Caki2 (cell line): ENCODE measurements at regions not wholly inside any gene's neighbourhood (a gene's known extent, or its start where the extent isn't known, plus 50 kb on each side); places are given as distances from the start of the nearest gene placed in this dataset.
A peak's percentile ranks its signal among the peaks of the same experiment; 100 is the strongest.
"Not testable (repeated sequence)": the region's sequence is repeated elsewhere in the genome, so short reads cannot be mapped to it uniquely, and the experiment has no call there.

ENCODE experiments used
- DNase-seq: peaks from one replicate; pipeline ENCODE4 v3.0.0-alpha.2; 2015; ENCODE audit warnings: low read depth
- in situ Hi-C: cut with HindIII; loops from 2 replicates; pipeline ENCODE4 v1.10.0; 2016; ENCODE audit warnings: low sequenced_read_pairs, low pct_unique_long_range_greater_than_20kb, mixed read lengths

DNA sequence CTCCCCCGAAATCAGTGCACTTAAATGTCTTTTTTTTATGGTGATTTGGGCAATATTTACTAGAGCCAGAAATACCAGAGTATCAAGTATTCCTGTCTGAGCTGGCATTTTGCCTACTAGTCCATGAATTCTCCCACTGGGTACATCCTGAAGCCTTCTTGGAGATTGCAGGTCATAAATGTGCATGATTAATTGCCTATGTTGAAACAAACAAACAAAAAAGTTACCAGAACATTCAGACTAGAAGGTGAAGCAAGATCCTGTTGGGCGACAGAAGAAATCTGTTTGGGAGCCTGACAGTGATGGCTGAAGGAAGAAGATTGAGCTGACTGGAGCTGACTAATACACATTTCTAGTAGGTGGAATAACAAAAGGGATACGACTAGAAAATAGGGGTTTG is 127.4 kb upstream of the NRIP1 start:
- in situ Hi-C loops: no loop called here
- DNase-seq: no peak

DNA sequence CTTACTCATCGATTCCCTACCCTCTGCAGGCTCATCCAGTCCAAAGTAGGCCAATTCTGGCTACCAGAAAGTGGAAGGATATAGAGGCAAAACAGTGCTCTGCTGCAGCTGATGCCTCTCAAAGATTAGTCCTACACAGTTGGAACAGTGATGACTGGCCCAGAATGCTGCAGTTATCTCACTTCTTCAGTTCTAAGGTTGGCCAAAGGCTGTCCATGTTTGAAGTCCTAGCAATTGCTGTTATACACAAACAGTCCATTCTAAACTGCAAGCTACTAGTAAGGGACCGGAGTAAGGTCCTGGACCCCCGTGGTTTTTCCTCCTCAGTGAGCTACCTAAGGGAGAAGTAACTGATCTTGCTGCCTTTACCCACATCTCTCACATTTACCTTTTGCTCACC is 129.1 kb upstream of the NRIP1 start:
- in situ Hi-C loops: no loop called here
- DNase-seq: no peak

DNA sequence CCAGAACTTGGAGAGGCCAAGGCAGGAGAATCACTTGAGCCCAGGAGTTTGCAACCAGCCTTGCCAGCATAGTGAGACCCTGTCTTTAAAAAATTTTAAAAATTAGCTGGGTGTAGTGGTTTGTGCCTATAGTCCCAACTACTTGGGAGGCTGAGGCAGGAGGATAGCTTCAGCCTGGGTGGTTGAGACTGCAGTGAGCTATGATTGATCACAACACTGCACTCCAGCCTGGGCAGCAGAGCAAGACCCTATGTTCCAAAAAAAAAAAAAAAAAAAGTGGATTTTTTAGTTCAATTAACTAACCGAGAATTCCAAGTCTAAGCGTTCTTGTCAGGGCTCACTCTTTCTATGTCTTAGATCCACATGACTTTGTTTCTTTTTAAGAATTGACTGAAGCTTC is 130.3 kb upstream of the NRIP1 start:
- DNase-seq: no peak
- in situ Hi-C loops: no loop called here

DNA sequence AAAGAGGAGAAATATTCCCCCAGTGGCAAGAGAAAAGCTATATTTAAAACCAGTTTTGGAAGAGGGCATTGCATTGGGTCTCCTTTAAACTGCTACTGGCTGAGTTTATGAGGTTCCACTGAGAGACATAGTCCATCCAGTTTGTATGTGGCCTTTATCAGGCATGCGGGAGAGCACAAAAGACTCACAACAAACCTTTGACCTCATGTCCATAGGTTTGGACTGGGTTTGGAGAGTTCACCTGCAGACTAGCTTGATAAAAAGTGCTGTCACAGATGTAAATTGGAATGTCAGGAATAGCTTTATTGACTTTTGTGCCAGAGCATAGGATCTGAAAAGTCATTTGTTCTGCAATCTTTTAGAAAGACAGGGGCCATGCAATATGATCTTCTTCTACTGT is 131.0 kb upstream of the NRIP1 start:
- no peak for DNase-seq
- in situ Hi-C loops: no loop called here

DNA sequence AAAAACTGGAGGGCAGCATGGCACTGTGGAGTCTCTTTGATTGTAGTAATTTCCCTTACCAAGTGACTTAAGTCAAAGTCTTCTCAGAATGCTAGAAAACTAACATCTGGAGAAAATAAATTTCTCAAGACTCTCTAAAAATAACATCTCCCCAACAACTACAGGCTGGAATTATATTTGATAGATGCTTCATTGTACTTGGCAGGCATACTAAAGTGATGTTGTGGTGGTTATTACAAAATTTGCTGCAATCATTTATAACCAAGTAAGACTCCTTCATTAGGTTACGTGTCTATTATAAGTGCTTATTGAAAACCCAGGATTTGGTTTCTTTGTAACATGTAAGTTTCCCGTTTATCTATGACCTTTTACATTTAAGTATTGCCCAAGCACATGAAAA is 132.9 kb upstream of the NRIP1 start:
- DNase-seq: no peak
- in situ Hi-C loops: no loop called here

DNA sequence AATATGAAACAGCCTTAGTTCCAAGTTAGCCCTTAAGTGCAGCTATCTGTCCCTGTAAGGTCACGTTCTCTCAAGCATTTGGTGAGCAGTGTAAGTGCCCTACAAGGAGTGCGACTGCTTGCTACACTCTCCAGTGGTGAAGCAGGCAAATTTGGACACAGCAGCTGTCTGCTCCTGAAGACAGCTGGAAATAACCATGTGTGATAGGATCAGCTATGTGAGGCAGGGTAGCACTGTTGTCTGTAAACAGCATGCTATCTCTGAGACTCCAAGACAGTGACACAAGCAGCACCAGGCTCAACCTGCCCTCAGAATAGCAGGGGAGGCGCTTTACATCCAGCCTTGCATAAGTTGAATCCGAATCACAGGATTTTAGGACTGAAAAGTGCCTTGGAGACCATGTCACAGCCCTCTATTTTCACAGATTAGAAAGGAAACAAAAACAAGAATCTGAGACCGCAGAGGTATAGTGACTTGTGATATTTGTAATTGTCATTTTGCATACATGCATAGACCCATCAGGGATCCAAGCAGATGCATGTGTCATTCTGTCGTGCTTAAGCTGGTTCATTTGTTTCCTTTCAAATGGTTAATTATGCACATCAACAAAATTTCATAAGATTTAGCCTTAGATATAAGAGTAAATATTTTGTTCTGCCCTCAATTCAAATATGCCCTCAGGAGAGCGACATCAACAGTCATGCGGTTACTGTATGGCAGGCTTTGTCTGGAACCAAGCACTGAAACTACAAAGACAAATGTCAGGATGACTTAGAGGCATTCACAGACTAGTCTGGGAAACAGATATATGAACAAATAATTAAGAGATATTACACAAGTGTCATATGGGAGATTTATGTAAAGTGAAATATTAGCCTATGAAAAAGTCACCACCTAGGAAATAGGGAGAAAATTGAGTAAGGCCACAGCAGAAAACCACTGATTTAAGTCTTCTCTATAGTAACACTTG is 134.9 kb upstream of the NRIP1 start:
- in situ Hi-C loops: no loop called here

DNA sequence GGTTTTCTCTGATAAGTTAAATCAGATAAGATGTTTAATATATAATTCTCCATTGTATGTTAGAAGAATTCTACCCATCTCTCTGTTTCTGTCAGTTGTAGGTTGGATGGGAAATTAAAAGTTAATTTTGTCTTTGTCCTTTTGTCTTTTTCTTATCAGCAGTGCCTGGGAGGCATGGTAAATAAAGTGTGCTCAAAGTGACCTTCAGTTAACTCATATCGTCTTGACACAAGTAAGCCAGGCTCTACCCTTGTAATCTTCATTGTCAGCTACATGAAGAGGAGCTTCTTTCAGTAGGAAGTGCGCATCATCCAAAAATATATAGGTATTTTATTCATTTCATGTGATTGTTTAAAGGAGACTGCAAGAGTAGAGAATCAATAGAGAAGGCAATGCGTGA is 138.9 kb upstream of the NRIP1 start:
- DNase-seq: no peak
- in situ Hi-C loops: no loop called here

More for the DNA sequence above, 134.9 kb upstream of the NRIP1 start:
- DNase-seq: no peak

DNA sequence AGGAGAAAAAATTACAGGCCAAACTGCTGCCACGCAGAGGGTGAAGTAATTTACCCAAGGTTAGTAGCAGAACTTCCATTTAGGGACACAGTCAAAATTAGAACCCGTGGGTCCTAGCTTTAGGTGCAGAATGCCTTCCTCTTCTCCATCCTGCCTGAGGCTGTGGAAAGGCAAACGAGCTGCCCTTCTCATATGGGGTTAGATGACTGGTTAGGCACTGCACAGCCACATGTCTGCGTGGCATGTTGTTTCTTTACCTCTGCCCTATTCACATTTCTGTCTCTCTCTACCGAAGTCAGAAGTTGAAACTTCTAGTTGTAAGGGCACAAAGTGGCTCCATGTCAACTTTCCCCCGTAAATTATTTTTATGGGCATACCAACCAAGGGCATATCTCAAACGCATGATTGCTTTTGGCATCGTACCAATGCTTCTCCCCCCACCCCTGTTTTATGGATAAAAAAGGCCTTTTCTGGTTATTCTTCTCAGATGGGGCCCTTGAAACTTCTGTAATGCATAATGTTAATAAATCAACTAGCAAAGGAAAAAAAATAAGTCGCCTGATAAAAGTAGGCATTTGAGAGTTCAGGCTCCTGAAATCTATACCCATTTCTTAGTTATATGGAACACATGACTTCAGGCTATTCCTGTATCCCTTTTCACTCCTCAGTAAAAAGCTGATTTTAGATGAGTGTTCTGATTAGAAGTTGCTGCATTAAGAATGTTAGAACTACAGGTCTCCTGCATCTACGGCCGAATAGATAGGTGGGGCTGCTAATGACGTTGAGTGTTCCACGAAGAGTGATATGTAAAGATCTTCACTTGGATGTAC is 139.6 kb upstream of the NRIP1 start:
- in situ Hi-C loops: no loop called here
- DNase-seq: peak; percentile 71

DNA sequence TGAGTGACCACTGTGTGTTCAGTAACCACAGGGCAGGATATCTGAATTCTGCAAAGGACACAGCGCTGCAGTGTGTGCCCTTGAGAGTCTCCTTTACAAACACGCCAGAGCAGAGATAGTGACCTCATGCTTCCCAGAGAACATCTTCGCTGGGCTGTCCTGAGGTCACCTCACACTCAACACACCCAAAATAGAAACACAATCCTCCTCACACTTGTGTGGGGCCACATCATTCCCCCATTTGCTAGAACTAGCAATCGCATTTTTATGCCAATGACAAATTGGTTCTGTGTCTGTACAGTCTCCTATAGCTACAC is 140.1 kb upstream of the NRIP1 start:
- no peak for DNase-seq
- in situ Hi-C loops: no loop called here

DNA sequence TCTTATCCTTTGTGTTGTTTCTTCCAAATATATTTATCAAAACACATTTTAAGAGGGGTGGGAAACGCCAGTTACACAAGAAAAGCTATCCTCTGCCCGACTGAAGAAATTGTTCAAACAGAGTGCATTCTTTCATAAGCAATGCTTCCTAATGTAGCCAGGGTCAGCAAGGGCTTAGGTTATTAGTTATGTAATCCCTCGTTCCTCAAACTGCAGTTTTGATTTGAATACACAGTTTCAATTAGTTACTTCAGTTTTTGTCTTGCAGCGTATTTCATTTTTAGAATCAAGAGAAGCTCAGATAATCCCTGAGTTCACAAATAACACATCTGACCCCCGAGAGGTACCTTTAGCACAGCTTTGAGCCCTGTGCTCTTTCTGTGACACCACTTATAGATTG is 141.7 kb upstream of the NRIP1 start:
- no peak for DNase-seq
- in situ Hi-C loops: no loop called here

DNA sequence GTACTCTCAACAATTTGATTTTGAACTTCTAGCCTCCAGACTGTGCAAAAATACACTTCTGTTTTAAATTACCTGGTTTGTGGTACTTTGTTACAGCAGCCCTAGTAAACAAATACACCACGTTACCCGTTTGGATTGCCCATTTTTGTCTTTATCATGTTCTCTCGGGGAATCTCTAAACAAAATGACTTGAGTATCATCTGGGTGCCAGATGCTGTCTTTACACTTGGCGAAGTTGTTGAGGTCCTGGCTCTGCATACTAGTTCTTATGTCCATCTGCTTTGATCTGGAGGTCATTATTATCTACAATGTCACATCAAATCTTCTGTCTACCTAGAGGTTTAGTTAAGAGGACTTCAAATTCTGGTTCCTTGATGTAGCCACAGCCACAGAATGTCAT is 142.4 kb upstream of the NRIP1 start:
- no peak for DNase-seq
- in situ Hi-C loops: no loop called here

DNA sequence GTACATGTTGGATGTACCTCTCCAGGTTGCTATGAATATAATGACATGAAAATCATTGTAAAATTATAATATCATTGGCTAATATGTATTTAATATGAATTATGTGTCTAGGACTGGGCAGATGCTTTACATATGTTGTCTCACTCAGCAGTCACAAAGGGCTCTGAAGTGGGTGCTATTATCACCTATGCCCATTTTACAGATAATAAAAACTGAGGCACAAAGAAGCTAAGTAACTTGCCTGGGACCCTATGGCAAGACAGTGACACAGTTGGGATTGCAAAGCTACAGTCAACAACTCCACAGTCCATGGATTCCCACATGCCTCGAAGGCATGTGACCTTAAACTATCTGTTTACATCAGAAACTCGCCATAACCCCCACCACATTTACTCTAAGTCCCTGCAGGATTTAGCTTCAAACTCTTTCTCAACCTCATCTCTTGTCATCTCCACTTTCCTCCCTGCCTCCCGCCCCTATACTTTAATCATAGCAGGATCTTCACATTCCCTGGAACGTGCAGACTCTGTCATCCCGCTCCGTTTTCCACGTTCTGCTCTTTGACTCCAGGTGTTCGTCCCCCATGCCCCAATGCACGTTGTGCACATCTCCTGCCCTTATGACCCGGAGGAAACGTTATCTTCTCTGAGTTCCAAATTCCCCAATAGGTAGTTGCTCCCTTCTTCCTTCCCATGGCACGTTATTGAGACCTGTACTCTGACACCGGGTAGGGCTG is 143.0 kb upstream of the NRIP1 start:
- no peak for DNase-seq
- in situ Hi-C loops: no loop called here

DNA sequence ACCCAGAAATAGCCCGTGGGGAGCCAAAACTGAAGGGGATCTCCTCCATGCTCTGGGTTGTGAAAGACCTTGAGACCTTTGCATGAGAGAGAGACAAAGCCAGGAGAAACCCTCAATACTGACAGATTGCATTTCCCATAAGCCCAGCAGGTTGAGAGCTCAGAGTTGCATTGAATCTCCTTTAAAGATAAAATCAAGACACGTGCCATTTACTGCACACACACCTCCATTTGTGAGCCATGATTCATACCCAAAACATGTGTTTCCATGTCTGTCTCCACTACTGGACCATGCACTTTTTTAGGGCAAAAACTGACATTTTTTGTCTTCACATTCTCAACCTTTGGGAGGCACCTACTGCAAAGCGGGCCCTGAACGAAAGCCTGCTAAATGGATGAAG is 144.0 kb upstream of the NRIP1 start:
- no peak for DNase-seq
- in situ Hi-C loops: no loop called here

DNA sequence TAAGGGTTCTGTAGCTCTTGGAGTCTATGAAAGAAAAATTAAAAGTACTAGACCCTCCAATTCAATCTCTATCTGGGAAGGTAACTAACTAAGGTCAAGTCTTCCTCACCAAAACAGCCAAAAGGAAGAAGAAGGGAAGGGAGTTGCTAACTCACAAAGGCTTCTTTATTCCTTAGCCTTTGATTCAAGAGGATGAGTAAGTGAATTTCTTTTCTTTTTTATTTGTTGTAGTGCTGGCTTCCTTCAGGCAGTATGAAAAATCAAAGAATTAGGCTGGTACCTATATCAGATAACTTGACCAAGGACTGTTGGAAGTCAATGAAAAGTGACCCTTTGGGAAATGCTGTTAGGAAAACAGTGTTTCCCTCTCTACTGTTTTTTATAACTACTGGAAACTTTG is 144.4 kb upstream of the NRIP1 start:
- in situ Hi-C loops: no loop called here
- peak; percentile 20 for DNase-seq

DNA sequence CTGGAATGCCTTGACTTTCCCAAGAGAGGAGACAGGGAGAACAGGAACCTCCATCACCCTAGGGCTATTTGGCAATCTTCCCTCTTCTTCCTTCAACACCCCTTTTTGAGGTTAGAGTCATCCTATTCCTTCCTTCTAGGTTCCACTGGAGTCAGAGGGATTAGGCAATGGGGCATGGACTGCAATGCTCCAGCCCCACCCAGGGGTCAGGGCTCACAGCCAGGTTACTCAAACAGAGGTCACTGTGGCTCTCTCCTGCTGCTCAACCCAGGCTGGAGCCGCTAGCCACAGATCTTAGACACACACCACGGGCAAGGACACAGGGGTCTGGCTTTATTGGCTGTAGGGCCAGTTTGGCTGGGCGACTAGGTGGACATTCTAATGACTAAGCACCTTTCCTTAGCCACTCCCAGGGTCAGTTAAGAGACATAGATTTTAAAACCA is 145.5 kb upstream of the NRIP1 start:
- peak; percentile 70 for DNase-seq
- in situ Hi-C loops: no loop called here

DNA sequence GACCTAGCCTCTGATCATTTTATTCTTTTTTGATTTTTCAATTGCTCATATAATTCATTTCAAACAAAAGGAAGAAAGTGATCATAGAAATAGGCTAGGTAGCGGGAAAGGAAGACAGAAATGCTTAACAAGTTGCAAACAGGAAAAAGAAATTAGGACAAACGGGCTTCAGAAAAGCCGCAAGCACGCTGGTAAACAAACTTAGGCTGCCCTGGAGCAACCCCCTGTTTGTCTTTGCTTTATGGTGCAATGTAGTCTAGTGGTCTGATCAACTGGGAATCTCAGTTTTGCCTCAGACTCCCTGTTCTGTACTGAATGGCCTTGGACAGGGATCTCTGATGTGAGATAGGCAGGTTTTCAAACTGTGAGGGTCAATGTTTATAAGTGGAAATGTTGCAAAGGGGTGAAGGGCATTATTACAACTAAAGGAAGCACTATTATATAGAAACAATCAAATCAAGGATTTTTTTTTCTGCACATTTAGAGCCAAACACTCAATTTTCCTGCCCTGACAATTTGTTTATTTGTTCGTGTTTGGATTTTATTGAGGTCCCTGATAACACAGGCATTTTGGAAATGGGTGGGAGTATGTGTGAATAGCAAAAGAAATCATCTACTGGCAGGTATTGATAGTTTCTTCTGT is 146.8 kb upstream of the NRIP1 start:
- in situ Hi-C loops: no loop called here
- DNase-seq: no peak

DNA sequence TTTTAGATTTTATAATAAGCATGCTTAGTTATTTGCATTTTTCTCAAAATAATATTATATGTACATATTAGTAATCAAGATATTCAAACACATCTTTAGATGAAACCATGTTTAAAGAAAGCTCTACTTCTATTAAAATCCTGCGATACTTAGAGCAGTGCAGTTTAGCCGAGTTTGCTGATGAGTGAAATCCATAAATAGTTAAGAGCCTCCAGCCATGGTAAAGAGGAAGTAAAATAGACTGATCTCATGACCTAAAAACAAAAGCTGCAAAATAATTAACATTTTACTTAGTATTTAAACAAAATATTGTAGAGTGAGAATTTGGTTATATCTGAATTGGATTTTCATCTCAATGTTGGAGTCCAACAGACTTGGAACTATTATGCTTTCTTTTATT is 147.4 kb upstream of the NRIP1 start:
- in situ Hi-C loops: no loop called here
- DNase-seq: no peak

DNA sequence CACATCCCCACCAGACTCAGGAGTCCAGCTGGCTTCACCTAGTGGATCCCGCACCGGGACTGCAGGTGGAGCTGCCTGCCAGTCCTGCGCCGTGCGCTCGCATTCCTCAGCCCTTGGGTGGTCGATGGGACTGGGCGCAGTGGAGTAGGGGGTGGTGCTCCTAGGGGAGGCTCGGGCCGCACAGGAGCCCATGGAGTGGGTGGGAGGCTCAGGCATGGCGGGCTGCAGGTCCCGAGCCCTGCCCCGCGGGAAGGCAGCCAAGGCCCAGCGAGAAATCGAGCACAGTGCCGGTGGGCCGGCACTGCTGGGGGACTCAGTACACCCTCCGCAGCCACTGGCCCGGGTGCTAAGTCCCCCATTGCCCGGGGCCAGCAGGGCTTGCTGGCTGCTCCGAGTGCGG is 153.7 kb upstream of the NRIP1 start:
- in situ Hi-C loops, DNase-seq: not testable (repeated sequence)
